ENCODE measurements at regions not wholly inside any gene's neighbourhood (a gene's known extent, or its start where the extent isn't known, plus 50 kb on each side); places are given as distances from the start of the nearest gene placed in this dataset.

GRCh38 chr5:98455665-98456064 lies 317.8 kb upstream of the RGMB start:
- no peak overlapping the region for H3K4me3 Mint-ChIP-seq
- no peaks in the 10 kb centered on the region for H3K27me3 Mint-ChIP-seq (ENCODE audit: low read depth)
- H3K36me3 Mint-ChIP-seq (ENCODE audit: insufficient read depth in 2 of 2): no peaks in the 10 kb centered on the region
- no peak overlapping the region for H3K27ac Mint-ChIP-seq
- no peaks in the 10 kb centered on the region for H3K4me1 Mint-ChIP-seq (ENCODE audit: low read depth)
- no peak for ATAC-seq (replicated peaks in 1 of 2)
- H3K9me3 Mint-ChIP-seq: no peaks in the 10 kb centered on the region
- no peak for DNase-seq

GRCh38 chr5:98458004-98458403 lies 315.5 kb upstream of the RGMB start:
- H3K36me3 Mint-ChIP-seq (ENCODE audit: insufficient read depth in 2 of 2): no peaks in the 10 kb centered on the region
- no peaks in the 10 kb centered on the region for H3K27me3 Mint-ChIP-seq (ENCODE audit: low read depth)
- H3K4me1 Mint-ChIP-seq (ENCODE audit: low read depth): no peaks in the 10 kb centered on the region
- no peak overlapping the region for H3K4me3 Mint-ChIP-seq
- DNase-seq: no peak
- no peak for ATAC-seq (replicated peaks in 1 of 2)
- H3K9me3 Mint-ChIP-seq: no peaks in the 10 kb centered on the region
- no peak overlapping the region for H3K27ac Mint-ChIP-seq

GRCh38 chr5:98458726-98459125 lies 314.7 kb upstream of the RGMB start:
- Mint-ChIP-seq H3K27me3 (ENCODE audit: low read depth) (no peaks in the 10 kb centered on the region), H3K27ac (no peak overlapping the region), H3K4me3 (no peak overlapping the region), H3K4me1 (ENCODE audit: low read depth) (no peaks in the 10 kb centered on the region), H3K36me3 (ENCODE audit: insufficient read depth in 2 of 2) (no peaks in the 10 kb centered on the region), H3K9me3 (no peaks in the 10 kb centered on the region)
- DNase-seq: no peak
- ATAC-seq (replicated peaks in 1 of 2): no peak

- Mint-ChIP-seq H3K27ac (no peak overlapping the region), H3K36me3 (ENCODE audit: insufficient read depth in 2 of 2) (no peaks in the 10 kb centered on the region), H3K27me3 (ENCODE audit: low read depth) (no peaks in the 10 kb centered on the region), H3K4me1 (ENCODE audit: low read depth) (no peaks in the 10 kb centered on the region), H3K9me3 (peaks cover 0 to 2% of the 10 kb centered on the region in 2 donors), H3K4me3 (no peak overlapping the region)
- DNase-seq (no peak), ATAC-seq (replicated peaks in 1 of 2) (no peak)
Measured at GRCh38 chr5:98460536-98460935, 312.9 kb upstream of the RGMB start.

- ATAC-seq (replicated peaks in 1 of 2): no peak
- Mint-ChIP-seq H3K27ac (no peak overlapping the region), H3K4me1 (ENCODE audit: low read depth) (no peaks in the 10 kb centered on the region), H3K9me3 (peaks cover 0 to 2% of the 10 kb centered on the region in 2 donors), H3K36me3 (ENCODE audit: insufficient read depth in 2 of 2) (no peaks in the 10 kb centered on the region), H3K4me3 (no peak overlapping the region), H3K27me3 (ENCODE audit: low read depth) (no peaks in the 10 kb centered on the region)
- DNase-seq: no peak
Measured at GRCh38 chr5:98461485-98461884, 312.0 kb upstream of the RGMB start.

GRCh38 chr5:98463222-98463621 lies 310.2 kb upstream of the RGMB start:
- H3K9me3 Mint-ChIP-seq: peaks cover 0 to 2% of the 10 kb centered on the region in 2 donors
- ATAC-seq (replicated peaks in 1 of 2) (no peak), DNase-seq (no peak)
- no peaks in the 10 kb centered on the region for H3K4me1 Mint-ChIP-seq (ENCODE audit: low read depth)
- no peaks in the 10 kb centered on the region for H3K36me3 Mint-ChIP-seq (ENCODE audit: insufficient read depth in 2 of 2)
- no peaks in the 10 kb centered on the region for H3K27me3 Mint-ChIP-seq (ENCODE audit: low read depth)
- no peak overlapping the region for H3K27ac Mint-ChIP-seq
- no peak overlapping the region for H3K4me3 Mint-ChIP-seq

- DNase-seq (no peak), ATAC-seq (replicated peaks in 1 of 2) (no peak)
- H3K4me3 Mint-ChIP-seq: no peak overlapping the region
- no peaks in the 10 kb centered on the region for H3K4me1 Mint-ChIP-seq (ENCODE audit: low read depth)
- H3K27me3 Mint-ChIP-seq (ENCODE audit: low read depth): no peaks in the 10 kb centered on the region
- no peaks in the 10 kb centered on the region for H3K36me3 Mint-ChIP-seq (ENCODE audit: insufficient read depth in 2 of 2)
- no peak overlapping the region for H3K27ac Mint-ChIP-seq
- peaks cover 0 to 2% of the 10 kb centered on the region in 2 donors for H3K9me3 Mint-ChIP-seq
Measured at GRCh38 chr5:98463676-98464075, 309.8 kb upstream of the RGMB start.

- ATAC-seq (replicated peaks in 1 of 2): no peak
- no peaks in the 10 kb centered on the region for H3K36me3 Mint-ChIP-seq (ENCODE audit: insufficient read depth in 2 of 2)
- DNase-seq: no peak
- no peaks in the 10 kb centered on the region for H3K27me3 Mint-ChIP-seq (ENCODE audit: low read depth)
- H3K4me3 Mint-ChIP-seq: no peak overlapping the region
- H3K9me3 Mint-ChIP-seq: peaks cover 0 to 2% of the 10 kb centered on the region in 2 donors
- H3K27ac Mint-ChIP-seq: no peak overlapping the region
- H3K4me1 Mint-ChIP-seq (ENCODE audit: low read depth): no peaks in the 10 kb centered on the region
Measured at GRCh38 chr5:98464737-98465330, 308.6 kb upstream of the RGMB start.

- Mint-ChIP-seq H3K4me3 (no peak overlapping the region), H3K27ac (no peak overlapping the region), H3K4me1 (ENCODE audit: low read depth) (no peaks in the 10 kb centered on the region), H3K36me3 (ENCODE audit: insufficient read depth in 2 of 2) (no peaks in the 10 kb centered on the region), H3K9me3 (peaks cover 0 to 3% of the 10 kb centered on the region in 2 donors), H3K27me3 (ENCODE audit: low read depth) (no peaks in the 10 kb centered on the region)
- ATAC-seq (replicated peaks in 1 of 2): no peak
- DNase-seq: no peak
Measured at GRCh38 chr5:98468188-98468869, 305.1 kb upstream of the RGMB start.

GRCh38 chr5:98470747-98471146 lies 302.7 kb upstream of the RGMB start:
- no peak overlapping the region for H3K4me3 Mint-ChIP-seq
- DNase-seq (no peak), ATAC-seq (replicated peaks in 1 of 2) (no peak)
- no peaks in the 10 kb centered on the region for H3K36me3 Mint-ChIP-seq (ENCODE audit: insufficient read depth in 2 of 2)
- H3K4me1 Mint-ChIP-seq (ENCODE audit: low read depth): no peaks in the 10 kb centered on the region
- H3K9me3 Mint-ChIP-seq: peaks cover 0 to 1% of the 10 kb centered on the region in 2 donors
- H3K27me3 Mint-ChIP-seq (ENCODE audit: low read depth): no peaks in the 10 kb centered on the region
- H3K27ac Mint-ChIP-seq: no peak overlapping the region

- Mint-ChIP-seq H3K4me3 (no peak overlapping the region), H3K27ac (no peak overlapping the region), H3K9me3 (peaks cover 0 to 1% of the 10 kb centered on the region in 2 donors), H3K4me1 (ENCODE audit: low read depth) (no peaks in the 10 kb centered on the region), H3K27me3 (ENCODE audit: low read depth) (no peaks in the 10 kb centered on the region), H3K36me3 (ENCODE audit: insufficient read depth in 2 of 2) (no peaks in the 10 kb centered on the region)
- DNase-seq (no peak), ATAC-seq (replicated peaks in 1 of 2) (no peak)
Measured at GRCh38 chr5:98471458-98471857, 302.0 kb upstream of the RGMB start.

- H3K9me3 Mint-ChIP-seq: peaks cover 0 to 1% of the 10 kb centered on the region in 2 donors
- no peaks in the 10 kb centered on the region for H3K27me3 Mint-ChIP-seq (ENCODE audit: low read depth)
- H3K27ac Mint-ChIP-seq: no peak overlapping the region
- H3K4me1 Mint-ChIP-seq (ENCODE audit: low read depth): no peaks in the 10 kb centered on the region
- DNase-seq (no peak), ATAC-seq (replicated peaks in 1 of 2) (no peak)
- no peak overlapping the region for H3K4me3 Mint-ChIP-seq
- H3K36me3 Mint-ChIP-seq (ENCODE audit: insufficient read depth in 2 of 2): no peaks in the 10 kb centered on the region
Measured at GRCh38 chr5:98474216-98474615, 299.2 kb upstream of the RGMB start.

GRCh38 chr5:98474782-98475181 lies 298.7 kb upstream of the RGMB start:
- no peak overlapping the region for H3K4me3 Mint-ChIP-seq
- H3K36me3 Mint-ChIP-seq (ENCODE audit: insufficient read depth in 2 of 2): no peaks in the 10 kb centered on the region
- H3K9me3 Mint-ChIP-seq: peaks cover 0 to 1% of the 10 kb centered on the region in 2 donors
- ATAC-seq (replicated peaks in 1 of 2) (no peak), DNase-seq (no peak)
- H3K27ac Mint-ChIP-seq: no peak overlapping the region
- H3K27me3 Mint-ChIP-seq (ENCODE audit: low read depth): no peaks in the 10 kb centered on the region
- H3K4me1 Mint-ChIP-seq (ENCODE audit: low read depth): no peaks in the 10 kb centered on the region
